Astrocyte of the hippocampus (primary cell): ENCODE measurements at regions not wholly inside any gene's neighbourhood (a gene's known extent, or its start where the extent isn't known, plus 50 kb on each side); places are given as distances from the start of the nearest gene placed in this dataset.

Experiments used
- DNase-seq: peaks from one replicate; pipeline ENCODE4 v3.0.0; 2011; ENCODE audit warnings: low read depth, low spot score

GRCh38 chr2:126558029-126558428 lies 97.9 kb upstream of the GYPC start:
- DNase-seq: no peak

- no peak for DNase-seq
These were observed 87.2 kb upstream of the GYPC start for GRCh38 chr2:126568734-126569133.

GRCh38 chr2:126571403-126571802 lies 84.6 kb upstream of the GYPC start:
- no peak for DNase-seq

GRCh38 chr2:126575631-126576030 lies 80.3 kb upstream of the GYPC start:
- no peak for DNase-seq

- DNase-seq: no peak
These were observed 76.1 kb upstream of the GYPC start for GRCh38 chr2:126579868-126580267.

GRCh38 chr2:126586317-126586716 lies 69.6 kb upstream of the GYPC start:
- no peak for DNase-seq

- no peak for DNase-seq
These were observed 56.9 kb upstream of the GYPC start for GRCh38 chr2:126599062-126599461.

GRCh38 chr2:126600742-126601141 lies 55.2 kb upstream of the GYPC start:
- DNase-seq: no peak

GRCh38 chr2:126602334-126602733 lies 53.6 kb upstream of the GYPC start:
- DNase-seq: no peak
